ENCODE measurements at regions not wholly inside any gene's neighbourhood (a gene's known extent, or its start where the extent isn't known, plus 50 kb on each side); places are given as distances from the start of the nearest gene placed in this dataset.

DNA sequence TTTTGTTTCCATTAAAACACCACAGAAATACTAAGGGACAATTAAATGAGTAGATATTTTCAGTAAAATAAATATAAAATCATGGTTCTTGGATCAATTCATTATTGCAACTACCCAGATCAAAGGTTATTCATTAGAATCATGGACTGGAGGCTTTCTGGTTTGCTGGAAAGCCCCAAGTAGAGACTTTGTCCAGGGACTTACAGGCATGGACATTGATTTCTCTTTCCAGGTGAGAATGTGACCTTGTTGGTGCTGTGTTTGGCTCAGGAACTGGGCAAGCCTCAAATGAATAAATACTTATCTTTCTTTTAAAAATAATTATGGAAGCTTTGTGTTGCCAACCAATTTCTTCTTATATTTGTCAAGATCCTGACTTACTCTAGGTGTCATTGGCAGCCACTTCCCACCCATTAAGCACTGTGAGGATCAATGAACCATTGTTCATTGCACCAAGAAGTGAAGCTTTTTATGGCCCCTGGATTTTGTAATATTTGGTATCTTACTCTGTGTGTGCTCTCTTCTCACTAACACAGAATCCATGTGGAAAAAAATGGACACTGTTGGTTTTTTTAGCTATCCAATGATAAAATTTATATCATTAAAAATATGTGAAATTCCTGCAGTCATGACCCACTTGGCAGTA, 205.8 kb upstream of the NRXN1 start:
- DNase-seq: no peak

DNA sequence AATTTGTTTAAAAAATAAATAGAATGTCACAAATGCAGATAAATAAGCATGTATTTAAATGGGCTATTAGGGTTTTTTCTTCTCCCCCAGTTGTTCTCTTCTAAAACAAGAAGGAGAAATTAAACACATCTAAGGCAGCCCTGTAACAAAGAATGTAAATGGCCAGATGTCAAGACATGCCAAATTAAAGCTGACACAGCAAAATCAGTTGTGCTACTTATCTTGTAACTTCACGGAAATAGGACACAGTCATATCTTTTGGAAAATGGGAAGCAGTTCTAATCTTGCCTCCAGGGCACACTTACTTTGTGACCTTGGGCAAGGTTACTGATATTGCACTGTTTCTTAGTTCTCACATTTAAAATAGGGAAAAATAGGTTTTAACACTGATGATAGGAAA, 200.1 kb upstream of the NRXN1 start:
- DNase-seq: no peak

GRCh38 chr2:51231071-51231470, 199.1 kb upstream of the NRXN1 start:
- DNase-seq: no peak

DNA sequence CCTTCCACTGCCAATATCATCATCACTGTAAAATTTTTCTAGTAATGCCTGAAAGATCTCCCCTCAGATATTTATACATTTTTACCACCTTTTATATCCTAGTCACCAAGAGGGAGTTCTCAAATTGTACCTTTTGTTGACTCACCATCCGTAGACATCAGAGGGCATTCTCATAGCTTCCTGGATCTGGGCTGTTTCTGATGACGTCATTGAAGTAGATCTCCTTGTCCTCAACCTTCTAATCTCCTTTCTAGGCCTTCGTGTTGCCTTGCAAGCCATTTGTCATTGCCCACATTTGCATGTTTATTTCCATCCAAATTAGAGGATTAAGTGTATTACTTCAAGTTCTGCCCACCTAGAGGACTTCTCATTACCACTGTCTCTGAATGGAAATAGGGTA, 193.4 kb upstream of the NRXN1 start:
- DNase-seq: no peak

- DNase-seq: no peak
These were observed 192.9 kb upstream of the NRXN1 start for GRCh38 chr2:51224790-51225189.

DNA sequence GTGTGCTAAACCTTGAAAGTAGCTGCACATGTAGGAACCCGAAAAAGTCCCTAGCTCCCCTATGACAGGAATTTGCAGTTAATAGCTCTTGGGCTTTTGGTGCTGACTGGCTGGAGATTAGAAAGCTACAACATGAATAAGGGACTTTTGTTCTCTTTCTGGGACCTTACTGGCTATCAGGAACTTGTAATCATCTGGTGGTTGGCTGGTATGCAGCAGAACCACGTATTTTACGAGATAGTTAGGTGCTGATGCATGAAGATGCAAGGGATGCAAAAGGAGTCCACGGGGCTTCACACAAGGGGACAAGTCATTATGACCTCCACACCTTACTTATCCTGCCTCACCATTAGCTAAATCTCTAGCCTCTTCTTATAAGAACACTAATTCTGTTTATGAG, 190.2 kb upstream of the NRXN1 start:
- DNase-seq: no peak

- no peak for DNase-seq
These were observed 188.7 kb upstream of the NRXN1 start for GRCh38 chr2:51220606-51221005.

DNA sequence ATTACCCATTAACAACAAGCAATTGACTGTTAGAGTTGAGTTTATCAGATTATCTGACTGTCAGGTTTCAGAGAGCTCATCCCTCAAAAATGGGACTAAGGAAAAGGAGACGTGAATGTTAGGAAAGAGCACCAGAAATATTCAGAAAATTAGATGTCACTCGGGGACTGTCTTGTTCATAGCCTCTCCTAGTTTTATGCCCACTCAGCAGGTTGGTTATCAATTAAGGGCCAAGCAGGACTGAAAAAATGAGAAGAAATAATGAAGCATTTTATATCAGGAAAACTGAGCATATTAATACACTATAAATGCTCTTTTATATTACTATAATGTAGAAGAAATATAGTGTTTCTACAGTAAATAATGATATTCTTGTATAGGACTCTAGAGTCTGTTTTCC, 188.1 kb upstream of the NRXN1 start:
- DNase-seq: no peak

DNA sequence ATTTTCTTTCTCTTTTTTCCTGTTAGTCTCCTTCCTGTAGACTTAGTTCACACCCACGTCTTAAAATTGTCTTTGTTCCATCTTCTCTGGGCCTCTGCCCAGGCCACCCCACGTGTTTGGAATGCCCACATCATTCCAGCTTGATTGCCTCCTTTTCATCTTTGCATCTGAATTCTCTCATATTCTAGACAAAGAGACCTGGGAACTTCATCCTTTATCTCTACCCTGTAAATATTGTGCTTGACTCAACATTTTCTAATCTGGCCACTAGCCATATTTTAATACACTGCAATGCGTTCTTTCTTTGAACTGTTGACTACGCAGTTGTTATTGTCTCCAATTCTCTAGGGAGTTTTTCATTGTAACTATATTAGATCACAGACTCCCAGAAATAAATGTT, 187.5 kb upstream of the NRXN1 start:
- DNase-seq: no peak

GRCh38 chr2:51218047-51218446, 186.1 kb upstream of the NRXN1 start:
- DNase-seq: no peak

- no peak for DNase-seq
These were observed 181.9 kb upstream of the NRXN1 start for GRCh38 chr2:51213826-51214225.

- no peak for DNase-seq
These were observed 180.4 kb upstream of the NRXN1 start for GRCh38 chr2:51212374-51212773.

DNA sequence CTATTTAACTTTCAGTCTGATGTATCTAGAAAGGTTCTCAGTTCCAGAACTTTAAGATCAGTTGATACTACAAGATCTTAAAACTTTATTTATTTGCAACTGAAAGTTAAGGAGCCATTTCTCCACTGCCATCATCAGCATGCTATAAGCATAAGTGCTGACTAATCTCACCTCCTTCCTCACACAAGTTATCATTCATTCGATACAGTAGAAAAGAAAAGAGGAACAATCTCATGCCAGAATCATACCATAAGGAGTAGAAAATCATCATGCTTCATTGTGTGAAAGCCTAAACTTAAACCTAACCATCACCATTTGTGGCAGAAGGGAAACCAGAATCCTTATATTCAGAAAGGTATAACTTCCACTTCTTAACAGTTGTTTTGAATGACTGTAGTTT, 176.6 kb upstream of the NRXN1 start:
- DNase-seq: no peak

DNA sequence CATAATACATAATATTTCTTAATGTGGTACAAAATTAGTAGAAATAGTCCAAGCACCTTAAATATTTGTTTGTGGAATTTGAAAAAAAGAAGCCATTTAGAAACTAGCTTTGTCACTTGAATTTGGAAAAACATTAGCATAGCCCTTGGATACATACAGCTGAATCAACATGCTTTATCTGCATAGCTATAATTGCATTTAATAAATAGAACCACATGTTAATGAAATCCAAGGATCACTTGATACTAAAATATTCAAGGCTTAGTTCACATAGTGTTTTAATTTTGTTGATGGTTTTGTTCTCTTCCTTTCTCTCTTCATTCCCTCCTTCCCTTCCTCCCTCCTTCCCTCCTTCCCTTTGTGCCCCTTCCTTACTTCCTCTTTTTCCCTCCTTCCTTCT, 169.4 kb upstream of the NRXN1 start:
- no peak for DNase-seq

DNA sequence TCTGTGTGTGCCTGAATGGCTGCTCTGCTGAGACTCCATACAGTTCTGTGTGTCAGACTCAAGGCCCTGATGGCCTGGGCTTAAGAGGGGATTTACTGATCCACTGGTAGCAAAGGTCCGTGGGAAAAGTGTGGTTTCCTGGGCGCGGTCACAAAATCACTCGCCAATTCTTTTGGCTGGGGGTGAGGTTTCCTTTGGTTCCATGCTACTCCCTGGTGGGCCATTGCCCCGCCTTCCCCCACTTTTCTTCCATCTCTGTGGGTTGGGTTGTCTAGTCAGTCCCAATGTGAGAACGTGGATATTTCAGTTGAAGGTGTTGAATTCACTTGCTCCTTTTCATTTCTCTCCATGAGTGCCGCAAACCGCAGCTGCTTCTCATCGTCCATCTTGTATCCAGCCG, 162.7 kb upstream of the NRXN1 start:
- DNase-seq: no peak

- DNase-seq: no peak
These were observed 138.3 kb upstream of the NRXN1 start for GRCh38 chr2:51170273-51170672.

GRCh38 chr2:51165534-51166260, 133.8 kb upstream of the NRXN1 start:
- DNase-seq: no peak

DNA sequence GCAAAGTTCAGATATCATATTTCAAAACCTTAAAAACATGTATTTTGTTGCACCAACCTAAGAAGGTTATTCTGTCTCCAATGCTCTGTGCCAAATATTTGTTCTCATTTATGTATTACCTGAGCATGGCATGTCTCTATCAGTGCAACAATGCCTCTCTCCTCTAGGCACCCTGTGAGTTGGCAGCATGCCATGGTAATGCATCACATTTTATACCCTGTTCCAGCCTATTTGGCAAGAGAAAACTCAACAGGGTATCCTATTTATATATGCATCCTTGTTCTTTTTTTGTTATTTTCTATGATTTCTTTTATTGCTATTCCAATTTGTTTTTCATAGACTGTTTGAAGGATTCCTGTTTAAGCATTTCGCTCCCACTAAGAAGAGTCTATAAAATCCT, 126.3 kb upstream of the NRXN1 start:
- no peak for DNase-seq

GRCh38 chr2:51153236-51153635, 121.3 kb upstream of the NRXN1 start:
- no peak for DNase-seq

GRCh38 chr2:51151490-51152140, 119.7 kb upstream of the NRXN1 start:
- no peak for DNase-seq

DNA sequence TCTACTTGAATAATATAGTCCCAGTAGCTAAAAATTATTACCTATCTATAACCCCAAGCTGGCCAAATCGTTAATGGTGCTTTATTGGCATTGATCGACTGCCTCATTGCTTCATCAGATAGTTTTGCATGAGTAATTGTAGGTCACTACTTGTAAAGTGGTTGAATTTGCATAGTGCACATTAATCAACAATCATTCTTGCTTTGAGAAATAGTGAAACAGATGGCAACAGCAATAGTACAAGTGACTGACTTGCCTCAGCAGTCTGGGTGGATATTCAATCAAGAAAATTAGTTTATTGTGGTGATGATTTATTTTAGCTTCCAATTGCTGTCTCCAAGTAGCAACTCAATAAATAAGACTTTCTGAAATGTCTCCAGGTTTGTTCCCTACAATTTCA, 117.8 kb upstream of the NRXN1 start:
- no peak for DNase-seq

DNA sequence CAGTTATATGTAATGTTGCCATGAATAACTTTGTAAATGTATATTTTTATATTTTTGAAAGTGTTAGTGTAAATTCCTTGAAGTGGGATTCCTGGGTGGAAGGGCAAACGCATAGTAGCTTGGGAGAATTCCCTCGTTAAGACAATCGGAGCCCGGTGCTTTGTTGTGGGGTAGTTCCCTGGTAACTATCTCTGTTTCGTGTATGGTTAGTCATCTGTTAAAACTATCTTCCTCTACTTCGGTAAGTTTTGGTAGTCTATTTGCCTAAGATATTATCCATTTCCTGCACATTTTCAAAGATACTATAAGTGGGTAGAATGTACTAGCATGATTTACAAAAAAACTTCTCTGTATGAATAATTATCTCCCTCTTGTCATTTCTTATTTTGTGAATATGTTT, 113.8 kb upstream of the NRXN1 start:
- DNase-seq: no peak

- DNase-seq: no peak
These were observed 88.9 kb upstream of the NRXN1 start for GRCh38 chr2:51120754-51121280.

DNA sequence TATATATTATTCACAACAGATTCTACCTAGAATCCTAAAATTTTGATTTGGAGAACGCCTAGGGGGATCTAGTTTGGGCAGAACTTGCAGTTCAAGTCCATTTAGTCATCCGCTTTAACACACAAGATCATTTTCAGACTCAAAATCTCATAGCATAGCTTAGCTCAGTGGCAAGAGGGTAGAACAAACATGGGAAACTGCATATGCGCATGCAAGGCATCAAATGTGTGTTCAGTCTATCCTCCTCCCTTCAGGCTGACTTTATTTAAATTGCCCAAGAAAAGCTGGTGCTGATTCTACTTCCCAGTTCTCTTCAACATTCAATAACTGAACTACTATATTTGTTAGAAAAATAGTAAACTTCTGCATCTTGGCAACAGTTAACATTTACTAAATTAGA, 79.6 kb upstream of the NRXN1 start:
- DNase-seq: no peak

Measured in activated naive CD4-positive, alpha-beta T cell treated with Interleukin-2 at 50 U/mL for 16 hours (primary cell).